ENCODE measurements at regions not wholly inside any gene's neighbourhood (a gene's known extent, or its start where the extent isn't known, plus 50 kb on each side); places are given as distances from the start of the nearest gene placed in this dataset.
"Not testable (repeated sequence)": the region's sequence is repeated elsewhere in the genome, so short reads cannot be mapped to it uniquely, and the experiment has no call there.

GRCh38 chr20:29763821-29764511, 1493.5 kb upstream of the DEFB115 start:
- no peak for DNase-seq (ENCODE audit: low read depth)

- DNase-seq (ENCODE audit: low read depth) = not testable (repeated sequence)
These were observed 1492.4 kb upstream of the DEFB115 start for GRCh38 chr20:29764922-29765610.

- DNase-seq (ENCODE audit: low read depth) = not testable (repeated sequence)
These were observed 1479.4 kb upstream of the DEFB115 start for GRCh38 chr20:29778033-29778432.

GRCh38 chr20:29781217-29781616, 1476.2 kb upstream of the DEFB115 start:
- DNase-seq (ENCODE audit: low read depth) = not testable (repeated sequence)

- DNase-seq (ENCODE audit: low read depth) = not testable (repeated sequence)
These were observed 1475.6 kb upstream of the DEFB115 start for GRCh38 chr20:29781891-29782290.

GRCh38 chr20:29787456-29787855, 1470.0 kb upstream of the DEFB115 start:
- DNase-seq (ENCODE audit: low read depth) = not testable (repeated sequence)

GRCh38 chr20:29790510-29790909, 1467.0 kb upstream of the DEFB115 start:
- DNase-seq (ENCODE audit: low read depth) = no peak

GRCh38 chr20:29831508-29831907, 1426.0 kb upstream of the DEFB115 start:
- DNase-seq (ENCODE audit: low read depth) = not testable (repeated sequence)

- DNase-seq (ENCODE audit: low read depth) = not testable (repeated sequence)
These were observed 1389.5 kb upstream of the DEFB115 start for GRCh38 chr20:29868014-29868413.

- not testable (repeated sequence) for DNase-seq (ENCODE audit: low read depth)
These were observed 1388.8 kb upstream of the DEFB115 start for GRCh38 chr20:29868688-29869087.

- DNase-seq (ENCODE audit: low read depth) = not testable (repeated sequence)
These were observed 1385.6 kb upstream of the DEFB115 start for GRCh38 chr20:29871816-29872215.

GRCh38 chr20:29873946-29874345, 1383.5 kb upstream of the DEFB115 start:
- DNase-seq (ENCODE audit: low read depth) = no peak

GRCh38 chr20:29874476-29875202, 1382.8 kb upstream of the DEFB115 start:
- DNase-seq (ENCODE audit: low read depth) = no peak

- DNase-seq (ENCODE audit: low read depth) = not testable (repeated sequence)
These were observed 1382.0 kb upstream of the DEFB115 start for GRCh38 chr20:29875321-29876083.

GRCh38 chr20:29876084-29876910, 1381.2 kb upstream of the DEFB115 start:
- DNase-seq (ENCODE audit: low read depth) = not testable (repeated sequence)

- DNase-seq (ENCODE audit: low read depth) = no peak
These were observed 1380.6 kb upstream of the DEFB115 start for GRCh38 chr20:29876911-29877285.

GRCh38 chr20:29877411-29878280, 1379.8 kb upstream of the DEFB115 start:
- not testable (repeated sequence) for DNase-seq (ENCODE audit: low read depth)

- no peak for DNase-seq (ENCODE audit: low read depth)
These were observed 1379.2 kb upstream of the DEFB115 start for GRCh38 chr20:29878281-29878741.

- no peak for DNase-seq (ENCODE audit: low read depth)
These were observed 1378.6 kb upstream of the DEFB115 start for GRCh38 chr20:29878777-29879442.
